ENCODE measurements at regions not wholly inside any gene's neighbourhood (a gene's known extent, or its start where the extent isn't known, plus 50 kb on each side); places are given as distances from the start of the nearest gene placed in this dataset.

DNA sequence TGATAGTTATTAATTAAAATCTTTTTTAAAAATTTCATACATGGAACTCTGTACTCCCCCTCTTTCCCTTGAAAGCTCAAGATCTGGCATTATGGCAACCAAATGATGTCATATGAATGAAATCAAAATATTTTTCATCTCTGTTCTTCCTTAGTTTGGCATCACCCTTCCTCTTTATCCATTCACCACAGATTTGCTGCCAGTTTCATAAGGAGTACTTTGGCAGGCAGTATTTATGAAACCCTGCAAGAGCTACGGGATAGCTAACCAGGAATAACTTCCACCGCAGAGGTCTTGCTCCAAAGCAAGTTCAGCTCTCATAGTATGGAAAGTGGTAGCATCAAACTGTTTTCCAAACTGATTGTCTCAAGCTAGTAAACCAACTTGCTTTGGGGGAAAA lies 113.9 kb upstream of the DOK5 start:
- TF ChIP-seq POLR2A (IDR thresholded peaks at IDR 0.05): no peak
- TF ChIP-seq, protein P1, sequence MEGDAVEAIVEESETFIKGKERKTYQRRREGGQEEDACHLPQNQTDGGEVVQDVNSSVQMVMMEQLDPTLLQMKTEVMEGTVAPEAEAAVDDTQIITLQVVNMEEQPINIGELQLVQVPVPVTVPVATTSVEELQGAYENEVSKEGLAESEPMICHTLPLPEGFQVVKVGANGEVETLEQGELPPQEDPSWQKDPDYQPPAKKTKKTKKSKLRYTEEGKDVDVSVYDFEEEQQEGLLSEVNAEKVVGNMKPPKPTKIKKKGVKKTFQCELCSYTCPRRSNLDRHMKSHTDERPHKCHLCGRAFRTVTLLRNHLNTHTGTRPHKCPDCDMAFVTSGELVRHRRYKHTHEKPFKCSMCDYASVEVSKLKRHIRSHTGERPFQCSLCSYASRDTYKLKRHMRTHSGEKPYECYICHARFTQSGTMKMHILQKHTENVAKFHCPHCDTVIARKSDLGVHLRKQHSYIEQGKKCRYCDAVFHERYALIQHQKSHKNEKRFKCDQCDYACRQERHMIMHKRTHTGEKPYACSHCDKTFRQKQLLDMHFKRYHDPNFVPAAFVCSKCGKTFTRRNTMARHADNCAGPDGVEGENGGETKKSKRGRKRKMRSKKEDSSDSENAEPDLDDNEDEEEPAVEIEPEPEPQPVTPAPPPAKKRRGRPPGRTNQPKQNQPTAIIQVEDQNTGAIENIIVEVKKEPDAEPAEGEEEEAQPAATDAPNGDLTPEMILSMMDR (IDR thresholded peaks at IDR 0.05): no peak
